ENCODE measurements at regions not wholly inside any gene's neighbourhood (a gene's known extent, or its start where the extent isn't known, plus 50 kb on each side); places are given as distances from the start of the nearest gene placed in this dataset.

GRCh38 chr10:36187380-36188079, 545.4 kb upstream of the FZD8 start:
- no peak for TF ChIP-seq CTCF (conservative IDR thresholded peaks at IDR 0.05)
- no peak overlapping the region for H3K4me3 Mint-ChIP-seq
- H3K36me3 Mint-ChIP-seq = no peaks in the 10 kb centered on the region
- H3K27ac Mint-ChIP-seq = no peak overlapping the region
- H3K27me3 Mint-ChIP-seq = no peaks in the 10 kb centered on the region
- peaks cover 6% of the 10 kb centered on the region for H3K4me1 Mint-ChIP-seq (ENCODE audit: unreplicated experiment)
- H3K9me3 Mint-ChIP-seq = peaks cover 13% of the 10 kb centered on the region
- no peak for DNase-seq (ENCODE audit: extremely low spot score, unreplicated experiment)

DNA sequence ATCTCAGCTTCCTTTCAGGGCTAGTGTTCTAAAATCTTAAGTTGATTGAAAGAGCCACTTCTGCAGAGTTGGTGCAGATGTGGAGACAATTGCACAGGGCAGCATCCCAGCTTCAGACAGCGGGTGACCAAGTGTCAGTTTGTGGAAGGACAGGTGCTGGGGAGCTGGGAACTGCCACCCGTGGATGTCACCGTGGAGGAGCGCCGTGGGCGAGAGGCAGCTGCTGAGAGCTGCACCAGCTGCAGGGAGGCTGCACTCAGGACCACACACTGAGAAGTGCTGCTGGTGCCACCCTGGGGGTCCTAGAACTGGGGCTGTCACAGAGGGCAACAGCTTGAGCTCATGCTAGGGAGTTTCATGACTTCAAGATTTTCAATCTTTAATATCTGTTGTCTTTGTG, 543.0 kb upstream of the FZD8 start:
- no peak for TF ChIP-seq CTCF (conservative IDR thresholded peaks at IDR 0.05)
- H3K27me3 Mint-ChIP-seq = no peaks in the 10 kb centered on the region
- H3K4me3 Mint-ChIP-seq = no peak overlapping the region
- no peaks in the 10 kb centered on the region for H3K36me3 Mint-ChIP-seq
- H3K4me1 Mint-ChIP-seq (ENCODE audit: unreplicated experiment) = peaks cover 6% of the 10 kb centered on the region
- H3K9me3 Mint-ChIP-seq = no peaks in the 10 kb centered on the region
- DNase-seq (ENCODE audit: extremely low spot score, unreplicated experiment) = no peak
- no peak overlapping the region for H3K27ac Mint-ChIP-seq

DNA sequence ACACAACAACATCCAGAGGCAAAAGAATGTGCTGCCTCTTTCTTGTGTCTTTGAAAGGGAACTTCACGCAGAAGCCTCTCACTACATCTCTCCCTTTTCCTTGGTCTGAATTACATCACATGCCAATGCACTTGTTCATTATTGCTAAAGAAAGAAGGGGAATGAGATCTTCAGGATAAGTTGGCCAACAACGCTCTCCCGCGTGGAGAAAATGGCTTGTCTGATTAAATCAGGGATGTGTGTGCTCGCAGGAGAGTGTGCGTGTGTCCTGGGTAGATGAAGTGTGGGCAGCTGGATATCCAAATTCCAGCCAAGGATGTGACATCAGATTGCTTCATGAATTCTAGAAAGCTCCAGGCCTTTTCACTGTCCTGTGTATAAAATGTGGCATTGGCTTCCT, 541.6 kb upstream of the FZD8 start:
- H3K36me3 Mint-ChIP-seq = no peaks in the 10 kb centered on the region
- no peak for DNase-seq (ENCODE audit: extremely low spot score, unreplicated experiment)
- H3K4me3 Mint-ChIP-seq = no peak overlapping the region
- no peaks in the 10 kb centered on the region for H3K27me3 Mint-ChIP-seq
- TF ChIP-seq CTCF (conservative IDR thresholded peaks at IDR 0.05) = no peak
- H3K4me1 Mint-ChIP-seq (ENCODE audit: unreplicated experiment) = peaks cover 6% of the 10 kb centered on the region
- H3K9me3 Mint-ChIP-seq = no peaks in the 10 kb centered on the region
- H3K27ac Mint-ChIP-seq = no peak overlapping the region

- no peaks in the 10 kb centered on the region for H3K27me3 Mint-ChIP-seq
- H3K4me3 Mint-ChIP-seq = no peak overlapping the region
- no peak for DNase-seq (ENCODE audit: extremely low spot score, unreplicated experiment)
- TF ChIP-seq CTCF (conservative IDR thresholded peaks at IDR 0.05) = no peak
- H3K4me1 Mint-ChIP-seq (ENCODE audit: unreplicated experiment) = peaks cover 3% of the 10 kb centered on the region
- H3K27ac Mint-ChIP-seq = no peak overlapping the region
- no peaks in the 10 kb centered on the region for H3K36me3 Mint-ChIP-seq
- no peaks in the 10 kb centered on the region for H3K9me3 Mint-ChIP-seq
Observed at GRCh38 chr10:36183056-36183455, 541.0 kb upstream of the FZD8 start.

- TF ChIP-seq CTCF (conservative IDR thresholded peaks at IDR 0.05) = no peak
- Mint-ChIP-seq H3K27me3 (no peaks in the 10 kb centered on the region), H3K27ac (no peak overlapping the region), H3K36me3 (no peaks in the 10 kb centered on the region), H3K9me3 (no peaks in the 10 kb centered on the region), H3K4me1 (ENCODE audit: unreplicated experiment) (no peaks in the 10 kb centered on the region), H3K4me3 (no peak overlapping the region)
- DNase-seq (ENCODE audit: extremely low spot score, unreplicated experiment) = no peak
Observed at GRCh38 chr10:36182606-36183005, 540.5 kb upstream of the FZD8 start.

GRCh38 chr10:36182179-36182566, 540.1 kb upstream of the FZD8 start:
- no peaks in the 10 kb centered on the region for H3K4me1 Mint-ChIP-seq (ENCODE audit: unreplicated experiment)
- no peak for TF ChIP-seq CTCF (conservative IDR thresholded peaks at IDR 0.05)
- no peak overlapping the region for H3K4me3 Mint-ChIP-seq
- no peak overlapping the region for H3K27ac Mint-ChIP-seq
- H3K36me3 Mint-ChIP-seq = no peaks in the 10 kb centered on the region
- no peaks in the 10 kb centered on the region for H3K27me3 Mint-ChIP-seq
- DNase-seq (ENCODE audit: extremely low spot score, unreplicated experiment) = no peak
- no peaks in the 10 kb centered on the region for H3K9me3 Mint-ChIP-seq

Measured in type B pancreatic cell (in vitro differentiated cells).